ENCODE measurements at regions not wholly inside any gene's neighbourhood (a gene's known extent, or its start where the extent isn't known, plus 50 kb on each side); places are given as distances from the start of the nearest gene placed in this dataset.

DNA sequence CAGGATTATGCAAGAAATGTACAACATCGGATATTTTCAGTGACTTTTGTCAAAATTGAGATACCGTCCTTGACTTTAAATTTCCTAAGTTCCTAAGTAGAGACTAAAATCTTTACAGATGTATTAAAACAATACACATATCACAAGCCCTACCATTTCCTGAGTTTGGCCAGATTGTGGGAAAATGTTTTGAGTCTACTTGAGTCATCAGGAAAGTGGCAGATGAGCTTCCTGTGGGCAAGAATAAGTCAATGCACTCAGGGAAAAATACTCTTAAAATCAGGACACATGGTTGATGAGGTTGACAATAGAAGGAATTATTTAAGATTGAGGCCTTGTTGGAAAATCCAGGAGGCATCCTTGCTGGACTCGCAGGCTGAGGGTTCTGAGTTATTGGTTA lies 162.5 kb downstream of the SNX10 start:
- Mint-ChIP-seq H3K4me1 (ENCODE audit: low read depth, unreplicated experiment) (peaks cover 10% of the 10 kb centered on the region), H3K4me3 (ENCODE audit: unreplicated experiment) (no peak overlapping the region), H3K36me3 (ENCODE audit: unreplicated experiment) (no peaks in the 10 kb centered on the region), H3K9me3 (ENCODE audit: unreplicated experiment) (no peaks in the 10 kb centered on the region), H3K27me3 (ENCODE audit: unreplicated experiment) (no peaks in the 10 kb centered on the region), H3K27ac (ENCODE audit: unreplicated experiment) (no peak overlapping the region)
- TF ChIP-seq, protein P1, sequence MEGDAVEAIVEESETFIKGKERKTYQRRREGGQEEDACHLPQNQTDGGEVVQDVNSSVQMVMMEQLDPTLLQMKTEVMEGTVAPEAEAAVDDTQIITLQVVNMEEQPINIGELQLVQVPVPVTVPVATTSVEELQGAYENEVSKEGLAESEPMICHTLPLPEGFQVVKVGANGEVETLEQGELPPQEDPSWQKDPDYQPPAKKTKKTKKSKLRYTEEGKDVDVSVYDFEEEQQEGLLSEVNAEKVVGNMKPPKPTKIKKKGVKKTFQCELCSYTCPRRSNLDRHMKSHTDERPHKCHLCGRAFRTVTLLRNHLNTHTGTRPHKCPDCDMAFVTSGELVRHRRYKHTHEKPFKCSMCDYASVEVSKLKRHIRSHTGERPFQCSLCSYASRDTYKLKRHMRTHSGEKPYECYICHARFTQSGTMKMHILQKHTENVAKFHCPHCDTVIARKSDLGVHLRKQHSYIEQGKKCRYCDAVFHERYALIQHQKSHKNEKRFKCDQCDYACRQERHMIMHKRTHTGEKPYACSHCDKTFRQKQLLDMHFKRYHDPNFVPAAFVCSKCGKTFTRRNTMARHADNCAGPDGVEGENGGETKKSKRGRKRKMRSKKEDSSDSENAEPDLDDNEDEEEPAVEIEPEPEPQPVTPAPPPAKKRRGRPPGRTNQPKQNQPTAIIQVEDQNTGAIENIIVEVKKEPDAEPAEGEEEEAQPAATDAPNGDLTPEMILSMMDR (IDR thresholded peaks at IDR 0.05; ENCODE audit: partially characterized antibody, unreplicated experiment), result no peak
- DNase-seq, result no peak

DNA sequence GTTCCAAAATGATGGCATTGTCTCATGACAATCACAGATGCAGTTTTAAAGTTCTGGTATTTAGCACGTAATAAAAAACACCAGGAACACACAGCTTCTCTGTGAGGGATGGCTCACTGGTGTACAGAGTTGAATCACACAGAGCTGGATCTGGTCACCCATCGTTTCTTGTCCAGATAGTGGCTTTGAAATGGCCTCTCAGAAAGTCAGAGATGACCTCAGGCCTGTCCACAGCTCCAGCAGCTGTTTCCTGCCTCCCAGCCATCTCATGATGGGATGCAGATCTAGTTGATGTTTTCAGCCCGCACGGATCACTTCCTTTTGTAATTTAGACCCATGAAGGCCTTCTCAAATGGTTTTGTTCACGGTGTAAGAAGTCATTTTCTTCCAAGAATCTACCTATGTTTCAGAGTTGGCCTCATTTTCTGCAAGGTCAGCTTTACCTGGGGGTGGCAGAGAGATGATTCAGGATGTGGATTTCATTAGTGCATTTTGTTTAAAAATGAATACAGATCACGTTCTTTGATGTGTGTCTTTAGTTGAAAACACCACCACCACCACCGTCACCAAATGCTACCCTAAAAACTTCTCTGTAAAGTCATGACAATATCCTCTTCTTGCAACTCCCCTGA lies 166.2 kb downstream of the SNX10 start:
- Mint-ChIP-seq H3K4me1 (ENCODE audit: low read depth, unreplicated experiment) (peaks cover 5% of the 10 kb centered on the region), H3K4me3 (ENCODE audit: unreplicated experiment) (no peak overlapping the region), H3K27ac (ENCODE audit: unreplicated experiment) (no peak overlapping the region), H3K36me3 (ENCODE audit: unreplicated experiment) (no peaks in the 10 kb centered on the region), H3K27me3 (ENCODE audit: unreplicated experiment) (peaks cover 3% of the 10 kb centered on the region), H3K9me3 (ENCODE audit: unreplicated experiment) (no peaks in the 10 kb centered on the region)
- no peak for DNase-seq
- TF ChIP-seq, protein P1 (IDR thresholded peaks at IDR 0.05; ENCODE audit: partially characterized antibody, unreplicated experiment), result no peak

DNA sequence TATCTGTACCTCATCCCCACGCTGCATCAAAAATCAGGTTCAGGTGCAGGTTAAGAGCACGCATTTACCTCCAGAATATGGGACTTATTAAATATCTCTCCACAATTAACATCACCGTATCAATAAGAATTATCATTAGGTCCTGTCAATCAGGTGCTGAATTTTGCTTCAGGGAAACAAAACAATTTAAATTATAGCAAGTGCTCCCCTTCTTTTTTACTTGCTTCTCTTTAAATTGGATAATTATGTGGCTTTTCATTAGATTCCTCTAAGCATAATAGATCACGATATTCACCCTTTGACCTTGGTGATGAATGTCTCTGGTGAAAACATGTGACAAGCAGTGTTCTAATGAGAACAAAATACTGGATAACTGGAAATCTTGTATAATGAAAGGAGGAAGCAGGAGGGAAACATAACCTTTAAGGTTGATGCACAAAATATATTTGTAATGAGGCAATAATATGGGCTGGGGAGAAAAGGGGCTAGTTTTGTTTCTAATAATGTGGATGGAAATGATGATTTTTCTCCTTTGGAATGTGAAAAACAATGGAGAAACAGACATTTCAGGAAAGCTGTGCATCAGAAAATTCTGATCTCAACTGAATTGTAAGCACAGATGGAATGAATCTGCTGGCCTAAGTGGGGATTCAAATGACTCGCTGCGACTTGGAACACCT lies 166.9 kb downstream of the SNX10 start:
- TF ChIP-seq, protein P1 (IDR thresholded peaks at IDR 0.05; ENCODE audit: partially characterized antibody, unreplicated experiment), result no peak
- Mint-ChIP-seq H3K27ac (ENCODE audit: unreplicated experiment) (no peak overlapping the region), H3K27me3 (ENCODE audit: unreplicated experiment) (peaks cover 3% of the 10 kb centered on the region), H3K4me1 (ENCODE audit: low read depth, unreplicated experiment) (peaks cover 5% of the 10 kb centered on the region), H3K4me3 (ENCODE audit: unreplicated experiment) (no peak overlapping the region), H3K9me3 (ENCODE audit: unreplicated experiment) (no peaks in the 10 kb centered on the region), H3K36me3 (ENCODE audit: unreplicated experiment) (no peaks in the 10 kb centered on the region)
- no peak for DNase-seq

DNA sequence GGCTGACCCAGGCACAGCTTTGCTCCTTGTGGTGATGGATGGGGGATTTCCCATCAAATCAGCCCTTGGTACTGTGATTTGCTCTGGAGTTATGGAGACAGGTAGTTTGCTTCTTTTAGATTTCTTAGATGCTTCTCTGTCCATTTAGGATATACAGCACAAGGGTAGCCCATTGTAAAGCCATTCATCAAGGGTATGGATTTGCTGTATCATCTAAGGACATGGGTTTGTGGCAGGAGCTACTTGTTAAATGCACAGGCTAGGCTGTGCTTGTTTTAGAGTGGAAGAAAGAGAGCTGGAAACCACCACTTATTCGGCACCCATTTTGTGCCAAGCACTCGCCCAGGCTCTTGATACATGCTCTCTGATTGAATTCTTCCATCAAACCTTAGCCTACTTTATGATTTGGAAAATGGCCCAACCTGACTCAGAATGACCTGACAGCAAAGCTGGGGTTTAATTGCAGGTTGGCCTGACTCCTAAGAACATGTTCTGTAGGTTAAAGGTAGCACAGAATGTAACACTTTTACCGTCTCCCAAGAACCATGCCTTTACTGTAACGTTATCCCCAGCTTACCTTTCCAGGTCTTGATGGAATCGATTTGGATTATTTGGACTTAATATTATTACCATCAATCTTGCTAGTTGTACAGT lies 168.0 kb downstream of the SNX10 start:
- no peak for DNase-seq
- Mint-ChIP-seq H3K4me3 (ENCODE audit: unreplicated experiment) (no peak overlapping the region), H3K36me3 (ENCODE audit: unreplicated experiment) (no peaks in the 10 kb centered on the region), H3K27me3 (ENCODE audit: unreplicated experiment) (peaks cover 3% of the 10 kb centered on the region), H3K9me3 (ENCODE audit: unreplicated experiment) (no peaks in the 10 kb centered on the region), H3K4me1 (ENCODE audit: low read depth, unreplicated experiment) (peaks cover 5% of the 10 kb centered on the region), H3K27ac (ENCODE audit: unreplicated experiment) (no peak overlapping the region)
- TF ChIP-seq, protein P1 (IDR thresholded peaks at IDR 0.05; ENCODE audit: partially characterized antibody, unreplicated experiment), result no peak
